ENCODE measurements at regions not wholly inside any gene's neighbourhood (a gene's known extent, or its start where the extent isn't known, plus 50 kb on each side); places are given as distances from the start of the nearest gene placed in this dataset.

GRCh38 chr19:30168760-30169159 is 203.4 kb upstream of the ZNF536 start:
- Histone ChIP-seq H3K9me3 (peaks cover 6% of the 10 kb centered on the region), H3K4me1 (no peaks in the 10 kb centered on the region), H3K4me3 (no peak overlapping the region), H3K4me2 (no peak overlapping the region), H3K27ac (no peak overlapping the region)
- DNase-seq (ENCODE audit: low read depth in 1 of 2, low spot score in 1 of 2) (no peak), ATAC-seq (no peak), FAIRE-seq (no peak)
- ChIA-PET POLR2A (no interaction called here), CTCF (no interaction called here)
- TF ChIP-seq RFX5 (IDR thresholded peaks at IDR 0.05) (no peak), EP300 (IDR thresholded peaks at IDR 0.05) (no peak), E2F6 (IDR thresholded peaks at IDR 0.05; ENCODE audit: borderline replicate concordance, low read depth) (no peak), ZNF302 (CRISPR knock-in tag; IDR thresholded peaks at IDR 0.05) (no peak), ZSCAN20 (CRISPR knock-in tag; IDR thresholded peaks at IDR 0.05) (no peak), EHF (CRISPR knock-in tag; IDR thresholded peaks at IDR 0.05) (no peak), SMC3 (IDR thresholded peaks at IDR 0.05) (no peak)
- TF ChIP-seq, protein P1, sequence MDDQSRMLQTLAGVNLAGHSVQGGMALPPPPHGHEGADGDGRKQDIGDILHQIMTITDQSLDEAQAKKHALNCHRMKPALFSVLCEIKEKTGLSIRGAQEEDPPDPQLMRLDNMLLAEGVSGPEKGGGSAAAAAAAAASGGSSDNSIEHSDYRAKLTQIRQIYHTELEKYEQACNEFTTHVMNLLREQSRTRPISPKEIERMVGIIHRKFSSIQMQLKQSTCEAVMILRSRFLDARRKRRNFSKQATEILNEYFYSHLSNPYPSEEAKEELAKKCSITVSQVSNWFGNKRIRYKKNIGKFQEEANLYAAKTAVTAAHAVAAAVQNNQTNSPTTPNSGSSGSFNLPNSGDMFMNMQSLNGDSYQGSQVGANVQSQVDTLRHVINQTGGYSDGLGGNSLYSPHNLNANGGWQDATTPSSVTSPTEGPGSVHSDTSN (IDR thresholded peaks at IDR 0.05): no peak
- TF ChIP-seq, protein P2, sequence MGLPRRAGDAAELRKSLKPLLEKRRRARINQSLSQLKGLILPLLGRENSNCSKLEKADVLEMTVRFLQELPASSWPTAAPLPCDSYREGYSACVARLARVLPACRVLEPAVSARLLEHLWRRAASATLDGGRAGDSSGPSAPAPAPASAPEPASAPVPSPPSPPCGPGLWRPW (IDR thresholded peaks at IDR 0.05): no peak
- WGBS (ENCODE audit: missing lambda C conversion rate): 36% methylated on average over 5 of the region's 5 CpGs

DNA sequence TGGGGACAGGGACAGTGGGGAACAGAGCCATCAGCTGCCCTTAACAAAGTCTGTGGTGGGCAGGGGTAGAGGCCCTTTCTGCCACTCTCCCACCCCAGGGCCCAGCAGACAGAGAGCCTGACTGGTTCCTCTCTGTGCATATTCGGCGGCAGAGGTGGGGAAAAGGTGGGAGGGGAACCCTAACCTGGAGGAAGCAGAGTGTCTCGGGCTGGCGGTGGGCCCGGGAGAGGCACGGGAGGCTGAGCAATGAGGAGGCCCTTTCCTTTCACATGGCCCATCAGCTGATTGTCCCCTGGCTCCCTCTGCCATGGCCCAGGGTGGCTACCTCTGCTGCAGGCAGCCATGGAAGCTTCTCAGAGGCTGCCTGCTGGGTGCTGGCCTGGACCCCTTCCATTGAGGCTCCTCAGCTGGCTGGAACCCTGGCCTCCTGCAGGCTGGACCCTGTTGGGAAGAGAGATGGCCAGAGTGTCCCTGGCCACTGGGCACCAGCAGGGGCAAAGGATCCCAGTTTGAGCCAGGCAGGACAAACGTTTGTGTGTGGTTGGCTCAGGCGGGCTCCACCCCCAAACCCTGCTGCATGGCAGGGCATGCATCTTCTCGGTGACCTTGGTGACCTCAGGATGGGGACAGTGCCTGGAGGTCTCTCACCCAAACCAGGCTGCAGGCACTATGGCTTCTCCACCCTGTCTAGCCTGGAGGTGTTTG is 202.8 kb upstream of the ZNF536 start:
- H3K9me3 ChIP-seq: peaks cover 4% of the 10 kb centered on the region
- ATAC-seq (no peak), FAIRE-seq (no peak), DNase-seq (ENCODE audit: low read depth in 1 of 2, low spot score in 1 of 2) (no peak)
- CTCF ChIA-PET: interaction anchor here (1.2 kb wide), 1 partner anchor 32 kb away, joined by 4 read pairs; no protein-coding TSS in a partner anchor
- POLR2A ChIA-PET: no interaction called here
- H3K4me2 ChIP-seq: no peak overlapping the region
- 14% methylated on average over 9 of the region's 9 CpGs for WGBS (ENCODE audit: missing lambda C conversion rate)
- H3K4me1 ChIP-seq: no peaks in the 10 kb centered on the region
- no peak overlapping the region for H3K27ac ChIP-seq
- H3K4me3 ChIP-seq: no peak overlapping the region
- no peak for TF ChIP-seq GATA3 (IDR thresholded peaks at IDR 0.05; ENCODE audit: borderline replicate concordance)
- TF ChIP-seq EP300 (IDR thresholded peaks at IDR 0.05): no peak
- TF ChIP-seq HMGXB4 (CRISPR knock-in tag; IDR thresholded peaks at IDR 0.05; ENCODE audit: borderline replicate concordance): no peak
- TF ChIP-seq, protein P3, sequence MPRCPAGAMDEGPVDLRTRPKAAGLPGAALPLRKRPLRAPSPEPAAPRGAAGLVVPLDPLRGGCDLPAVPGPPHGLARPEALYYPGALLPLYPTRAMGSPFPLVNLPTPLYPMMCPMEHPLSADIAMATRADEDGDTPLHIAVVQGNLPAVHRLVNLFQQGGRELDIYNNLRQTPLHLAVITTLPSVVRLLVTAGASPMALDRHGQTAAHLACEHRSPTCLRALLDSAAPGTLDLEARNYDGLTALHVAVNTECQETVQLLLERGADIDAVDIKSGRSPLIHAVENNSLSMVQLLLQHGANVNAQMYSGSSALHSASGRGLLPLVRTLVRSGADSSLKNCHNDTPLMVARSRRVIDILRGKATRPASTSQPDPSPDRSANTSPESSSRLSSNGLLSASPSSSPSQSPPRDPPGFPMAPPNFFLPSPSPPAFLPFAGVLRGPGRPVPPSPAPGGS (IDR thresholded peaks at IDR 0.05): no peak
- no peak for TF ChIP-seq MAZ (IDR thresholded peaks at IDR 0.05; ENCODE audit: borderline replicate concordance, low read depth, low read length)
- TF ChIP-seq, protein P1 (IDR thresholded peaks at IDR 0.05): no peak
- TF ChIP-seq FOSL2 (IDR thresholded peaks at IDR 0.05): no peak
- no peak for TF ChIP-seq FOSL2 (CRISPR knock-in tag; IDR thresholded peaks at IDR 0.05)
- no peak for TF ChIP-seq CBX8 (IDR thresholded peaks at IDR 0.05)
- TF ChIP-seq JUN (IDR thresholded peaks at IDR 0.05): no peak
- TF ChIP-seq NPAS2 (CRISPR knock-in tag; IDR thresholded peaks at IDR 0.05; ENCODE audit: borderline replicate concordance): no peak
- TF ChIP-seq, protein P4, sequence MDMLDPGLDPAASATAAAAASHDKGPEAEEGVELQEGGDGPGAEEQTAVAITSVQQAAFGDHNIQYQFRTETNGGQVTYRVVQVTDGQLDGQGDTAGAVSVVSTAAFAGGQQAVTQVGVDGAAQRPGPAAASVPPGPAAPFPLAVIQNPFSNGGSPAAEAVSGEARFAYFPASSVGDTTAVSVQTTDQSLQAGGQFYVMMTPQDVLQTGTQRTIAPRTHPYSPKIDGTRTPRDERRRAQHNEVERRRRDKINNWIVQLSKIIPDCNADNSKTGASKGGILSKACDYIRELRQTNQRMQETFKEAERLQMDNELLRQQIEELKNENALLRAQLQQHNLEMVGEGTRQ (IDR thresholded peaks at IDR 0.05): no peak
- no peak for TF ChIP-seq CEBPB (IDR thresholded peaks at IDR 0.05)
- no peak for TF ChIP-seq MYC (IDR thresholded peaks at IDR 0.05; ENCODE audit: borderline replicate concordance, low read length)
- no peak for TF ChIP-seq HOXB5 (CRISPR knock-in tag; IDR thresholded peaks at IDR 0.05)
- TF ChIP-seq EHF (CRISPR knock-in tag; IDR thresholded peaks at IDR 0.05): no peak
- TF ChIP-seq, protein P5, sequence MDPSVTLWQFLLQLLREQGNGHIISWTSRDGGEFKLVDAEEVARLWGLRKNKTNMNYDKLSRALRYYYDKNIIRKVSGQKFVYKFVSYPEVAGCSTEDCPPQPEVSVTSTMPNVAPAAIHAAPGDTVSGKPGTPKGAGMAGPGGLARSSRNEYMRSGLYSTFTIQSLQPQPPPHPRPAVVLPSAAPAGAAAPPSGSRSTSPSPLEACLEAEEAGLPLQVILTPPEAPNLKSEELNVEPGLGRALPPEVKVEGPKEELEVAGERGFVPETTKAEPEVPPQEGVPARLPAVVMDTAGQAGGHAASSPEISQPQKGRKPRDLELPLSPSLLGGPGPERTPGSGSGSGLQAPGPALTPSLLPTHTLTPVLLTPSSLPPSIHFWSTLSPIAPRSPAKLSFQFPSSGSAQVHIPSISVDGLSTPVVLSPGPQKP (IDR thresholded peaks at IDR 0.05; ENCODE audit: low read depth, low read length): no peak
- TF ChIP-seq, protein P2 (IDR thresholded peaks at IDR 0.05): no peak

All from A549 (cell line).